K562 (cell line): ENCODE measurements at regions not wholly inside any gene's neighbourhood (a gene's known extent, or its start where the extent isn't known, plus 50 kb on each side); places are given as distances from the start of the nearest gene placed in this dataset.

Source experiments
- CREB5 ChIP-seq: fragments of 250-450 bp; sonication (Bioruptor Pico); IDR thresholded peaks from 2 replicates; pipeline ENCODE4 v1.5.0; 2020; ENCODE audit warnings: mild to moderate bottlenecking
- MEIS2 ChIP-seq: fragments of 450-650 bp; IDR thresholded peaks from 2 replicates; pipeline ENCODE4 v1.6.1; 2014; ENCODE audit warnings: mild to moderate bottlenecking; ENCODE audit not compliant: partially characterized antibody
- POLR2A ChIP-seq: fragments of 450-650 bp; conservative IDR thresholded peaks from 2 replicates; pipeline ENCODE4 v1.6.1; 2016

- TF ChIP-seq CREB5 (CRISPR knock-in tag) (no peak), POLR2A (no peak), MEIS2 (no peak)
Measured at GRCh38 chr2:58957188-58957840, 716.2 kb upstream of the FANCL start.
